ENCODE measurements at regions not wholly inside any gene's neighbourhood (a gene's known extent, or its start where the extent isn't known, plus 50 kb on each side); places are given as distances from the start of the nearest gene placed in this dataset.

DNA sequence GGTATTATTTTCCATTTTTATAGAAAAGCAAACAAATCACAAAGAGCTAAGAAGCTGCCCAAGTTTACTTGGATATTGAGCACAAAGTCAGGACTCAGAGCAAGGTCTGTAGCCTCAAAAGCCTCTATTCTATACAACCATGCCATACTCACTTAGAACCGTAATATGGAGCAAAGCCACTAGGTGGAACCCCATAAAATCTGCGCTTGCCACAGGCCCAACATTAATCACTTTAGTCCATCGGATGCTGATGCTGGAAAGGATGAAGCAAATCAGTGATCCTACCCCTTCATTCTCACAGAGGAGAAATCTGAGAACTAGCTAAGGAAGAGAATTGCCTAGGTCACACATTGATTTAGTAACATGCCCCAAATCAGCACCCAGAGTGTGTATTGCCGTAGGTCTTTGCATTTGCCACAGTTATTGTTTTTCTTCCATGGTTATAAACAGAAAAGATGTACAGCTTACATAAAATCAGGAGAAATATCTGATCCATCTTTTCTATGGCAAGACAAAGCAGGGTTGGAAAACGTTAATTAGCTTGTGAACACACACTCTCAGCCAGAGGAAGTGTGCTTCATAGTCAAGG, 56.7 kb upstream of the RAB38 start:
- peak; percentile 59 for DNase-seq (ENCODE audit: low read depth)

DNA sequence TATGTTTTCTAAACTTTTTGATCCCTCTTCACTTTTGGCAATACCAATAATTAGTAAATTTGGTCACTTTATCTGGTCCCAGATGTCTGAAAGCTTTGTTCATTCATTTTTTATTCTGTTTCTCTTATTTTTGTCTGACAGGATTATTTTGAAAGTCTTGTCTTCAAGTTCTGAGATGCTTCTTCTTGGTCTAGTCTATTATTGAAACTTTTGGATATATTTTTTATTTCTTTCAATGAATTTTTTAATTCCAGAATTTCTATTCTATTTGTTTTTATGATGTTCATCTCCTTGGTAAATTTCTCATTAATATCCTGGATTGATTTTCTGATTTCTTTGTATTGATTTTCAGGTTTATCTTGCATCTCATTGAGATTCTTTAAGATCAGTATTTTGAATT, 54.1 kb upstream of the RAB38 start:
- no peak for DNase-seq (ENCODE audit: low read depth)
